K562 (cell line): ENCODE measurements at regions not wholly inside any gene's neighbourhood (a gene's known extent, or its start where the extent isn't known, plus 50 kb on each side); places are given as distances from the start of the nearest gene placed in this dataset.

ENCODE experiments used
- CCNT2 ChIP-seq: IDR thresholded peaks from 2 replicates; pipeline ENCODE4 v1.6.1; 2011; ENCODE audit warnings: borderline replicate concordance, low read depth, mild to moderate bottlenecking, moderate library complexity, mixed read lengths, low read length; ENCODE audit not compliant: insufficient read length; ENCODE audit errors: extremely low read depth
- CEBPB ChIP-seq: fragments of 450-650 bp; IDR thresholded peaks from 2 replicates; pipeline ENCODE4 v1.6.1; 2016; ENCODE audit warnings: missing genetic modification characterization, missing compliant biosample characterization
- CHD2 ChIP-seq: IDR thresholded peaks from 2 replicates; pipeline ENCODE4 v1.6.1; 2011; ENCODE audit warnings: low read depth, low read length
- HDAC6 ChIP-seq: IDR thresholded peaks from 2 replicates; pipeline ENCODE4 v1.6.1; 2012; ENCODE audit warnings: low read depth, mild to moderate bottlenecking, control low read depth, inconsistent platforms, low read length, moderate library complexity
- IRF2 ChIP-seq: sonication (generic); formaldehyde crosslinking; IDR thresholded peaks from 2 replicates; pipeline ENCODE4 v1.8.1; 2022; ENCODE audit warnings: mild to moderate bottlenecking, missing genetic modification reagents
- NELFE ChIP-seq: IDR thresholded peaks from 2 replicates; pipeline ENCODE4 v1.6.1; 2011; ENCODE audit warnings: mild to moderate bottlenecking; ENCODE audit not compliant: insufficient read depth, insufficient read length
- NFATC3 ChIP-seq: fragments of 450-650 bp; IDR thresholded peaks from 2 replicates; pipeline ENCODE4 v1.6.1; 2017; ENCODE audit warnings: mild to moderate bottlenecking
- RFX5 ChIP-seq: IDR thresholded peaks from 2 replicates; pipeline ENCODE4 v1.6.1; 2011; ENCODE audit warnings: low read depth, mild to moderate bottlenecking, improper control_type of control experiment, low read length
- SMC3 ChIP-seq: conservative IDR thresholded peaks from 2 replicates; pipeline ENCODE4 v1.6.1; 2011; ENCODE audit warnings: low read depth, low read length, improper control_type of control experiment; ENCODE audit not compliant: insufficient read depth
- ZNF311 ChIP-seq: fragments of 250-450 bp; sonication (Bioruptor Pico); IDR thresholded peaks from 2 replicates; pipeline ENCODE4 v1.4.0; 2020; ENCODE audit warnings: mild to moderate bottlenecking, moderate library complexity

- no peak for TF ChIP-seq ZNF311 (CRISPR knock-in tag)
- TF ChIP-seq NELFE: no peak
- TF ChIP-seq RFX5: no peak
- no peak for TF ChIP-seq CEBPB (tag)
- no peak for TF ChIP-seq NFATC3
- TF ChIP-seq HDAC6: no peak
- TF ChIP-seq CCNT2: no peak
- TF ChIP-seq IRF2 (CRISPR knock-in tag): no peak
- TF ChIP-seq SMC3: no peak
- TF ChIP-seq CHD2: no peak
Measured at GRCh38 chr10:33101392-33101787, 143.4 kb upstream of the ITGB1 start.
